ENCODE measurements at regions not wholly inside any gene's neighbourhood (a gene's known extent, or its start where the extent isn't known, plus 50 kb on each side); places are given as distances from the start of the nearest gene placed in this dataset.

- Histone ChIP-seq H3K9me3 (ENCODE audit: insufficient read depth, low read depth, low read length) (no peaks in the 10 kb centered on the region), H3K4me1 (ENCODE audit: control insufficient read depth in 1 of 2, insufficient read depth in 2 of 2, low read length in 2 of 2) (no peaks in the 10 kb centered on the region), H3K79me2 (ENCODE audit: control insufficient read depth, insufficient read depth, low read length, poor library complexity) (no peaks in the 10 kb centered on the region), H3K18ac (ENCODE audit: low read length) (no peak overlapping the region), H4K91ac (ENCODE audit: low read depth, low read length) (no peak overlapping the region), H3K23ac (ENCODE audit: low read length) (no peak overlapping the region), H3K27me3 (ENCODE audit: insufficient read depth, low read length) (no peaks in the 10 kb centered on the region), H4K12ac (ENCODE audit: low read depth, low read length) (no peak overlapping the region), H3K36me3 (ENCODE audit: control insufficient read depth in 1 of 2, insufficient read depth in 2 of 2, low read length in 2 of 2) (peaks cover 0 to 2% of the 10 kb centered on the region in 2 experiments), H3K27ac (ENCODE audit: low read depth, low read length) (no peak overlapping the region), H2AK5ac (ENCODE audit: low read length) (no peak overlapping the region), H3K4me3 (ENCODE audit: low read depth, low read length) (no peak overlapping the region), H2BK5ac (ENCODE audit: low read depth, low read length, poor library complexity) (no peak overlapping the region), H3K4ac (ENCODE audit: low read depth, low read length) (no peak overlapping the region), H3K4me2 (ENCODE audit: low read length) (no peak overlapping the region), H3K9ac (ENCODE audit: low read length) (no peak overlapping the region), H2BK120ac (ENCODE audit: insufficient read depth, low read length, poor library complexity) (no peak overlapping the region), H2AFZ (ENCODE audit: insufficient read depth, low read length, poor library complexity) (no peak overlapping the region), H2BK12ac (ENCODE audit: low read length) (no peak overlapping the region), H4K8ac (ENCODE audit: low read depth, low read length) (no peak overlapping the region), H3K14ac (ENCODE audit: low read length) (no peak overlapping the region), H3K79me1 (ENCODE audit: low read length) (no peaks in the 10 kb centered on the region)
- no CpG with 5 or more reads among the region's 2 CpGs for WGBS (ENCODE audit: extremely low coverage, insufficient coverage, insufficient read length)
- no peak for DNase-seq
These were observed 387.3 kb upstream of the TECRL start for GRCh38 chr4:64796581-64796980.

GRCh38 chr4:64784125-64784524, 374.9 kb upstream of the TECRL start:
- Histone ChIP-seq H2AFZ (ENCODE audit: insufficient read depth, low read length, poor library complexity) (no peak overlapping the region), H2BK120ac (ENCODE audit: insufficient read depth, low read length, poor library complexity) (no peak overlapping the region), H3K4me2 (ENCODE audit: low read length) (no peak overlapping the region), H3K4me3 (ENCODE audit: low read depth, low read length) (no peak overlapping the region), H3K14ac (ENCODE audit: low read length) (no peak overlapping the region), H3K9ac (ENCODE audit: low read length) (no peak overlapping the region), H2BK12ac (ENCODE audit: low read length) (no peak overlapping the region), H4K91ac (ENCODE audit: low read depth, low read length) (no peak overlapping the region), H2AK5ac (ENCODE audit: low read length) (no peak overlapping the region), H3K4ac (ENCODE audit: low read depth, low read length) (no peak overlapping the region), H3K27ac (ENCODE audit: low read depth, low read length) (no peak overlapping the region), H4K12ac (ENCODE audit: low read depth, low read length) (no peak overlapping the region), H3K79me2 (ENCODE audit: control insufficient read depth, insufficient read depth, low read length, poor library complexity) (no peaks in the 10 kb centered on the region), H4K8ac (ENCODE audit: low read depth, low read length) (no peak overlapping the region), H3K36me3 (ENCODE audit: control insufficient read depth in 1 of 2, insufficient read depth in 2 of 2, low read length in 2 of 2) (no peaks in the 10 kb centered on the region), H3K18ac (ENCODE audit: low read length) (no peak overlapping the region), H3K9me3 (ENCODE audit: insufficient read depth, low read depth, low read length) (no peaks in the 10 kb centered on the region), H2BK5ac (ENCODE audit: low read depth, low read length, poor library complexity) (no peak overlapping the region), H3K27me3 (ENCODE audit: insufficient read depth, low read length) (no peaks in the 10 kb centered on the region), H3K4me1 (ENCODE audit: control insufficient read depth in 1 of 2, insufficient read depth in 2 of 2, low read length in 2 of 2) (no peaks in the 10 kb centered on the region), H3K23ac (ENCODE audit: low read length) (no peak overlapping the region), H3K79me1 (ENCODE audit: low read length) (no peaks in the 10 kb centered on the region)
- WGBS (ENCODE audit: extremely low coverage, insufficient coverage, insufficient read length): no CpG with 5 or more reads among the region's 1 CpG
- no peak for DNase-seq

- no peak overlapping the region for H2AFZ ChIP-seq (ENCODE audit: insufficient read depth, low read length, poor library complexity)
- H3K27ac ChIP-seq (ENCODE audit: low read depth, low read length): no peak overlapping the region
- no peaks in the 10 kb centered on the region for H3K79me2 ChIP-seq (ENCODE audit: control insufficient read depth, insufficient read depth, low read length, poor library complexity)
- H3K9ac ChIP-seq (ENCODE audit: low read length): no peak overlapping the region
- H3K79me1 ChIP-seq (ENCODE audit: low read length): no peaks in the 10 kb centered on the region
- no peak overlapping the region for H3K14ac ChIP-seq (ENCODE audit: low read length)
- H3K4me3 ChIP-seq (ENCODE audit: low read depth, low read length): no peak overlapping the region
- no peak overlapping the region for H4K8ac ChIP-seq (ENCODE audit: low read depth, low read length)
- H3K4me2 ChIP-seq (ENCODE audit: low read length): no peak overlapping the region
- no peaks in the 10 kb centered on the region for H3K9me3 ChIP-seq (ENCODE audit: insufficient read depth, low read depth, low read length)
- no peak overlapping the region for H2BK5ac ChIP-seq (ENCODE audit: low read depth, low read length, poor library complexity)
- no peak overlapping the region for H4K91ac ChIP-seq (ENCODE audit: low read depth, low read length)
- H3K4me1 ChIP-seq (ENCODE audit: control insufficient read depth in 1 of 2, insufficient read depth in 2 of 2, low read length in 2 of 2): no peaks in the 10 kb centered on the region
- no peak overlapping the region for H3K4ac ChIP-seq (ENCODE audit: low read depth, low read length)
- no peaks in the 10 kb centered on the region for H3K27me3 ChIP-seq (ENCODE audit: insufficient read depth, low read length)
- no peaks in the 10 kb centered on the region for H3K36me3 ChIP-seq (ENCODE audit: control insufficient read depth in 1 of 2, insufficient read depth in 2 of 2, low read length in 2 of 2)
- H3K18ac ChIP-seq (ENCODE audit: low read length): no peak overlapping the region
- no peak overlapping the region for H4K12ac ChIP-seq (ENCODE audit: low read depth, low read length)
- no peak overlapping the region for H3K23ac ChIP-seq (ENCODE audit: low read length)
- no peak overlapping the region for H2AK5ac ChIP-seq (ENCODE audit: low read length)
- WGBS (ENCODE audit: extremely low coverage, insufficient coverage, insufficient read length): no CpG with 5 or more reads among the region's 3 CpGs
- DNase-seq: peak in 1 of 2 donors; percentile 37
- H2BK12ac ChIP-seq (ENCODE audit: low read length): no peak overlapping the region
- no peak overlapping the region for H2BK120ac ChIP-seq (ENCODE audit: insufficient read depth, low read length, poor library complexity)
These were observed 372.6 kb upstream of the TECRL start for GRCh38 chr4:64781737-64782326.

- Histone ChIP-seq H2AK5ac (ENCODE audit: low read length) (no peak overlapping the region), H3K4ac (ENCODE audit: low read depth, low read length) (no peak overlapping the region)
- WGBS (ENCODE audit: extremely low coverage, insufficient coverage, insufficient read length): no CpG with 5 or more reads among the region's 5 CpGs
These were observed 371.4 kb upstream of the TECRL start for GRCh38 chr4:64780664-64781063.

More at GRCh38 chr4:64780664-64781063, 371.4 kb upstream of the TECRL start:
- Histone ChIP-seq H4K8ac (ENCODE audit: low read depth, low read length) (no peak overlapping the region), H3K27ac (ENCODE audit: low read depth, low read length) (no peak overlapping the region), H4K12ac (ENCODE audit: low read depth, low read length) (no peak overlapping the region), H3K79me2 (ENCODE audit: control insufficient read depth, insufficient read depth, low read length, poor library complexity) (no peaks in the 10 kb centered on the region), H3K9ac (ENCODE audit: low read length) (no peak overlapping the region), H2BK120ac (ENCODE audit: insufficient read depth, low read length, poor library complexity) (no peak overlapping the region), H2AFZ (ENCODE audit: insufficient read depth, low read length, poor library complexity) (no peak overlapping the region), H3K23ac (ENCODE audit: low read length) (no peak overlapping the region), H3K36me3 (ENCODE audit: control insufficient read depth in 1 of 2, insufficient read depth in 2 of 2, low read length in 2 of 2) (no peaks in the 10 kb centered on the region), H2BK12ac (ENCODE audit: low read length) (no peak overlapping the region), H2BK5ac (ENCODE audit: low read depth, low read length, poor library complexity) (no peak overlapping the region), H3K79me1 (ENCODE audit: low read length) (no peaks in the 10 kb centered on the region), H4K91ac (ENCODE audit: low read depth, low read length) (no peak overlapping the region), H3K27me3 (ENCODE audit: insufficient read depth, low read length) (no peaks in the 10 kb centered on the region), H3K14ac (ENCODE audit: low read length) (no peak overlapping the region), H3K18ac (ENCODE audit: low read length) (no peak overlapping the region), H3K4me1 (ENCODE audit: control insufficient read depth in 1 of 2, insufficient read depth in 2 of 2, low read length in 2 of 2) (no peaks in the 10 kb centered on the region), H3K4me3 (ENCODE audit: low read depth, low read length) (no peak overlapping the region), H3K4me2 (ENCODE audit: low read length) (no peak overlapping the region), H3K9me3 (ENCODE audit: insufficient read depth, low read depth, low read length) (no peaks in the 10 kb centered on the region)
- DNase-seq: no peak
